Retinal pigment epithelial cell (primary cell): ENCODE measurements at regions not wholly inside any gene's neighbourhood (a gene's known extent, or its start where the extent isn't known, plus 50 kb on each side); places are given as distances from the start of the nearest gene placed in this dataset.
"Not testable (repeated sequence)": the region's sequence is repeated elsewhere in the genome, so short reads cannot be mapped to it uniquely, and the experiment has no call there.

Source experiments
- DNase-seq: peaks from one replicate; pipeline ENCODE4 v3.0.0-alpha.2; 2010; ENCODE audit warnings: low read depth
- H3K4me3 ChIP-seq: 2 replicates; pipeline ENCODE4 v1.5.1; 2011; ENCODE audit warnings: mild to moderate bottlenecking, low read length, control low read depth, moderate library complexity
- CTCF ChIP-seq: conservative IDR thresholded peaks from 2 replicates; pipeline ENCODE4 v1.5.1; 2011; ENCODE audit warnings: low read depth, low read length, control low read depth, inconsistent platforms

- no peak for DNase-seq
- no peak for TF ChIP-seq CTCF
- H3K4me3 ChIP-seq, result no peak overlapping the region
Observed at GRCh38 chr3:4079339-4080195, 223.6 kb upstream of the SETMAR start.

DNA sequence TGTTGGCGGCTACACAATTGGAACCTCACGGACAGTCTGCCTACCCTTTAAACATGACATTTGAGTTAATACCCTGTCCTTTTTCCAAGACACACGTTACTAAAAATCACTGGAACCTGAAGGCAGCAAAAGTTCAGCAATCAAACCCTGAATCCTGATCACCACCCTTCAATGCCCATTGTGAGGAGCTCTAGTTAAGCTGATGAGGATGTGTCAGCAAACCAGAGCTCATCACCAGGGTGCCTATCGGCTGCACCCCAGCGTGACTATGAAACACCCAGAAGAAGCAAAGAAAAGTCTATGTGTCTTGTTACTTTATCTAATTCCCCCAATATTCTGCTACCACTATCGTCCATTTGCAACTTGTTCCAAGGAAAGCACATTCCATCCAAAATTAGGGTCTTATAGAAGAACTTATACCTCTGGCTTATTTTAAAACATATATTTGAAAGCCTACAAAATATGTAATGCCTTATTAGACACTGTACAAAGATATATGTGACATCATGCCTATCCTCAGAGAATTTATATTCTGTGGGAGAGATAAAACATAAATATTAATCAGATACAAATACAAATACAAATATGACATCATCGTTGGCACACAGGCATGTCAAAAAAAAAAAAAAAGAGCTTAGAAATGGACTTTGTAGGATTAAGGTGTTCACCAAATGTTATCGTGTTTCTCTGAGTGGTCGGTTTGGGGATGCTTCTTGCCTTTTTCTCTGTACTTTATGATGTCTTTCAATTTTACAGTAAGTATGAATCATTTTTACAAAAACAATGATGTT lies 219.7 kb upstream of the SETMAR start:
- DNase-seq, result no peak
- TF ChIP-seq CTCF, result no peak
- no peak overlapping the region for H3K4me3 ChIP-seq

DNA sequence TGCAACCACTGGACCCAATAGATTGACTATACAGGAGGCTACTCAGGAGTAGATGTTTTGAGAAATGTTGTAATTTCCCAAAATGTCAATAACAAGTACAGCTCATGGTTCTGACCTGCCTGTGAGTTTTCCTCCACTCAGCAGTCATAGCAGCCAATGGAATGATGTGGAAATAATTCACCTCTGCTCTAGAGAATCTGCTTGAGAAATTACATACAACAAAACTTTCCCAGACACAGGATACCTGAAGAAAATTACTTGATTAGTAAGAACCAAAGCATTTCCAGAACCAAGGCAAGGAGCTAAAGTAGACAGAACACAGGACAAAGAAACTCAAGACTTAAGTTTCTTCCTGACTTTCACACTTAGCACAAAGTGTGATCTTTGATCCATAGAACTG lies 218.9 kb upstream of the SETMAR start:
- H3K4me3 ChIP-seq, result no peak overlapping the region
- TF ChIP-seq CTCF, result no peak
- no peak for DNase-seq

- DNase-seq, result not testable (repeated sequence)
Observed at GRCh38 chr3:4086662-4087061, 216.5 kb upstream of the SETMAR start.

DNA sequence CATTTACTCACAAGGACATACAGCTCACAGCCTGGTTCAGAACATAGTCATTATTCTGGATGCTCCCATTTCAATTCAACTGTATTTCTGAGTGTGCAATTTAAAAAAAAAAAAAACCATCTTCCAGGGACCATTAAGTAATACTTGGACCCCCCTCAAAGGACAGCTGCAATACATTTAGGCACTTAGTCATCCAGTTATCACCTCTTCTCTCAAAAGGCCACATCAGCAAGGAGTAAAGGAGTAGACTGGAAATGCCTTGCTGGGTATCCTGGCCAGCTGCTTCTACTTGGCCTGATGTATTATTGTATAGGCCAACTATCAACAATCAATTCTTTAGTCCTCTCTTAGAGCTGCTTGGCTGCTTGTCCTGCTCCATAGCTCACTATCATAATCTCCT lies 211.4 kb upstream of the SETMAR start:
- no peak for DNase-seq
- TF ChIP-seq CTCF, result no peak
- no peak overlapping the region for H3K4me3 ChIP-seq

More at GRCh38 chr3:4086662-4087061, 216.5 kb upstream of the SETMAR start:
- not testable (repeated sequence) for H3K4me3 ChIP-seq

- H3K4me3 ChIP-seq, result no peak overlapping the region
- TF ChIP-seq CTCF, result no peak
- DNase-seq, result no peak
Observed at GRCh38 chr3:4097801-4098200, 205.4 kb upstream of the SETMAR start.

- TF ChIP-seq CTCF, result no peak
- no peak overlapping the region for H3K4me3 ChIP-seq
- DNase-seq, result no peak
Observed at GRCh38 chr3:4099607-4100006, 203.6 kb upstream of the SETMAR start.
